HG03108 (cell line): ENCODE measurements at regions not wholly inside any gene's neighbourhood (a gene's known extent, or its start where the extent isn't known, plus 50 kb on each side); places are given as distances from the start of the nearest gene placed in this dataset.
"Not testable (repeated sequence)": the region's sequence is repeated elsewhere in the genome, so short reads cannot be mapped to it uniquely, and the experiment has no call there.

Experiments
- ATAC-seq: cut with Tn5 transposase; IDR thresholded peaks from one replicate; pipeline ENCODE4 v1.9.1; 2021; ENCODE audit warnings: moderate library complexity; ENCODE audit not compliant: unreplicated experiment

- ATAC-seq: no peak
These were observed 360.2 kb downstream of the HHIPL2 start for GRCh38 chr1:222187566-222188332.

GRCh38 chr1:222182641-222183040, 365.3 kb downstream of the HHIPL2 start:
- no peak for ATAC-seq

- no peak for ATAC-seq
These were observed 366.7 kb downstream of the HHIPL2 start for GRCh38 chr1:222181191-222181590.

GRCh38 chr1:222177496-222177895, 370.4 kb downstream of the HHIPL2 start:
- ATAC-seq: not testable (repeated sequence)

GRCh38 chr1:222171005-222171404, 376.9 kb downstream of the HHIPL2 start:
- ATAC-seq: peak; percentile 52

GRCh38 chr1:222168621-222169020, 379.3 kb downstream of the HHIPL2 start:
- ATAC-seq: no peak

GRCh38 chr1:222167896-222168295, 380.0 kb downstream of the HHIPL2 start:
- no peak for ATAC-seq

GRCh38 chr1:222167111-222167510, 380.8 kb downstream of the HHIPL2 start:
- no peak for ATAC-seq

- ATAC-seq: no peak
These were observed 382.3 kb downstream of the HHIPL2 start for GRCh38 chr1:222165629-222166028.

GRCh38 chr1:222163895-222164294, 384.0 kb downstream of the HHIPL2 start:
- no peak for ATAC-seq

- ATAC-seq: no peak
These were observed 386.2 kb downstream of the HHIPL2 start for GRCh38 chr1:222161676-222162075.

- ATAC-seq: no peak
These were observed 390.3 kb downstream of the HHIPL2 start for GRCh38 chr1:222157612-222158011.

GRCh38 chr1:222140206-222140605, 398.3 kb upstream of the DUSP10 start:
- no peak for ATAC-seq

- no peak for ATAC-seq
These were observed 396.2 kb upstream of the DUSP10 start for GRCh38 chr1:222138095-222138494.

GRCh38 chr1:222136869-222137268, 395.0 kb upstream of the DUSP10 start:
- no peak for ATAC-seq

GRCh38 chr1:222129041-222129440, 387.2 kb upstream of the DUSP10 start:
- no peak for ATAC-seq

GRCh38 chr1:222127526-222128152, 385.8 kb upstream of the DUSP10 start:
- no peak for ATAC-seq

- ATAC-seq: no peak
These were observed 385.2 kb upstream of the DUSP10 start for GRCh38 chr1:222127096-222127495.

- ATAC-seq: no peak
These were observed 384.2 kb upstream of the DUSP10 start for GRCh38 chr1:222126052-222126451.

- ATAC-seq: no peak
These were observed 382.7 kb upstream of the DUSP10 start for GRCh38 chr1:222124602-222125001.

GRCh38 chr1:222123111-222123510, 381.2 kb upstream of the DUSP10 start:
- ATAC-seq: no peak

GRCh38 chr1:222117809-222118208, 375.9 kb upstream of the DUSP10 start:
- ATAC-seq: no peak
